HG03095 (cell line): ENCODE measurements at regions not wholly inside any gene's neighbourhood (a gene's known extent, or its start where the extent isn't known, plus 50 kb on each side); places are given as distances from the start of the nearest gene placed in this dataset.
A peak's percentile ranks its signal among the peaks of the same experiment; 100 is the strongest.

ENCODE experiments used
- ATAC-seq: cut with Tn5 transposase; IDR thresholded peaks from one replicate; pipeline ENCODE4 v1.9.1; 2021; ENCODE audit warnings: moderate library complexity; ENCODE audit not compliant: unreplicated experiment

- ATAC-seq, result peak; percentile 66
Measured at GRCh38 chr10:123402656-123403055, 248.5 kb downstream of the BUB3 start.

GRCh38 chr10:123404357-123404756 is 250.2 kb downstream of the BUB3 start:
- no peak for ATAC-seq

- ATAC-seq, result no peak
Measured at GRCh38 chr10:123408660-123409059, 254.5 kb downstream of the BUB3 start.

GRCh38 chr10:123409426-123409825 is 255.2 kb downstream of the BUB3 start:
- ATAC-seq, result no peak

GRCh38 chr10:123409884-123410283 is 255.7 kb downstream of the BUB3 start:
- no peak for ATAC-seq

- no peak for ATAC-seq
Measured at GRCh38 chr10:123413353-123413752, 252.8 kb upstream of the GPR26 start.

GRCh38 chr10:123415523-123415922 is 250.6 kb upstream of the GPR26 start:
- no peak for ATAC-seq

GRCh38 chr10:123417414-123417813 is 248.7 kb upstream of the GPR26 start:
- ATAC-seq, result no peak

- ATAC-seq, result no peak
Measured at GRCh38 chr10:123421461-123421860, 244.7 kb upstream of the GPR26 start.

GRCh38 chr10:123422261-123422660 is 243.9 kb upstream of the GPR26 start:
- no peak for ATAC-seq

GRCh38 chr10:123424537-123424936 is 241.6 kb upstream of the GPR26 start:
- no peak for ATAC-seq

- ATAC-seq, result no peak
Measured at GRCh38 chr10:123425680-123426079, 240.5 kb upstream of the GPR26 start.

GRCh38 chr10:123427165-123427786 is 238.9 kb upstream of the GPR26 start:
- no peak for ATAC-seq

- ATAC-seq, result no peak
Measured at GRCh38 chr10:123428391-123428790, 237.8 kb upstream of the GPR26 start.

- no peak for ATAC-seq
Measured at GRCh38 chr10:123429706-123430221, 236.4 kb upstream of the GPR26 start.

GRCh38 chr10:123433539-123433938 is 232.6 kb upstream of the GPR26 start:
- no peak for ATAC-seq

GRCh38 chr10:123434435-123435039 is 231.6 kb upstream of the GPR26 start:
- ATAC-seq, result no peak

- ATAC-seq, result peak; percentile 96
Measured at GRCh38 chr10:123442901-123443300, 223.3 kb upstream of the GPR26 start.

GRCh38 chr10:123443924-123444323 is 222.2 kb upstream of the GPR26 start:
- ATAC-seq, result no peak

GRCh38 chr10:123445261-123445775 is 220.8 kb upstream of the GPR26 start:
- ATAC-seq, result no peak

- ATAC-seq, result no peak
Measured at GRCh38 chr10:123446449-123447156, 219.6 kb upstream of the GPR26 start.
